NCI-H187 treated with DMSO at 0.1 percent for 48 hours (cell line): ENCODE measurements at regions not wholly inside any gene's neighbourhood (a gene's known extent, or its start where the extent isn't known, plus 50 kb on each side); places are given as distances from the start of the nearest gene placed in this dataset.
"Not testable (repeated sequence)": the region's sequence is repeated elsewhere in the genome, so short reads cannot be mapped to it uniquely, and the experiment has no call there.

Source experiments
- DNase-seq: peaks from one replicate; lab custom pipeline; 2025; lab: John Stamatoyannopoulos, UW

DNA sequence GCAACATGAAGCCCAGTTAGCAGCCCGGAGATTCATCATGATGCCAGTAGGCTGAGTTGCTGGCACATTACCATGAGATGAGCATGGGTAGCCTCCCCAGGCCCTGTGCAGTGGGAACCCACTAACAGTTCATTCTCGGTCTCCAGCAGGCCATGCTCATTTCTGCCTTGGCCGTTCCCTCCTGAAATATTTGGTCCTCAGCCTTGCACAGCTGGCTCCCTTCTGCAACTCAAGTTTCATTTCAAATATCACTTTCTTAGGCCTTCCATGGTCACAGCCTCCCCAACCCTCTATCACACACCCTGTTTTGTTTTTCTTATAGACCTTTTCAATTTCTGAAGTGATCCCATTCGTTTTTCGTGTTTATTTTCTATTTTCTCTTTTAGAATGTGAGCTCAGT, 125.4 kb upstream of the VLDLR start:
- no peak for DNase-seq

- no peak for DNase-seq
These were observed 124.7 kb upstream of the VLDLR start for GRCh38 chr9:2496934-2497333.

GRCh38 chr9:2497666-2498400, 123.8 kb upstream of the VLDLR start:
- DNase-seq, result no peak

DNA sequence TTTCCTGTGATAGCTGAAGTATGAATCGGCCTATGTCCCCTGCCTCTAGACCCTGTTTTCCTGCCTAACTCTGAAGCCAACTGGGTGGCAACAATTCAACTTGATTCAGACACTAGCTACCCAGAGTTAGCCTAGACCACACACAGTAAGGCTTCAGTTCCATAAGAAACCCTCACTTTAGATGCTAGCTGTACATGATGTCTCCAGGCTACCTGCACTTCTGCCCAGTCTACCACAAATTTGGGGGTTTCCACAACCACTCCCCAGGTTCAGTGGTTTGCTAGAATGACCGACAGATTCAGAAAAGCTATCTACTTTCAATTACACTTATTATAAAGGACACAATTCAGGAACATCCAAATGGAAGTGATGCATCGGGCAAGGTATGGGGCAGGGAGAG, 119.4 kb upstream of the VLDLR start:
- no peak for DNase-seq

DNA sequence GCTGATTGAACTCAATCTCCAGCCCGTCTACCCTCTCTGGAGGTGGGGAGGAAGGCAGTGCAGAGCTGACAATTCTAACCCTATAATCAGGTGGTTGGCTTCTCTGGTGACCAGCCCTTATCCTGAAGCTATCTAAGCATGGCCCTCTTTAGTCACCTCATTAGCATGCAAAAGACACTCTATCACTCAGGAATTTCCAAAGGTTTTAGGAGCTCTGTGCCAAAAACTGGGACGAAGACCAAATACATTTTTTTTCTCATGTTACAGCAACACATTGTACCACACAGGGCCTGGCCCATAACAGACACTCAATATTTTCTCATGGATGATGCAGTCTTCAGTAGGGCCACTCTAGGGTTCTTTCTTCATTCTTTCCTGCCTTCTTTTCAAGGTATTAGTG, 118.8 kb upstream of the VLDLR start:
- no peak for DNase-seq

DNA sequence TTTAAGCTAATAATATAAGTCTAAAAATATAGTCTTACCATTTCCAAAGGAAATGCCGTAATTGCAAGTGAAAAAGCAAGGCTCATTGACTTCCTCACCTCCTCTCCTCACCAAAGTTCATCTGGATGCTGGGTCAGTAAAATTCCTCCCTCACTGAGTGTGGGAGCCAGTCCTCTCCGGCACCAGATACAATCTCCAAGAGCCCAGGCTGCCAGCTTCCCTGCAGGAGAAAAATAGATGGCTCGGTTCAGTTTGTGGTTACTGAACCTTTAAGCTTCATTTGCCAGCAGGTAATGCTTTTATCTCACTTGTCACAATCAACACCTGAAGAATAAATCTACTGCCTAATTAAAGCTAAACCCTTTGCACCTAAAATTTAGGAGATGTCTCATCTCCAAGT, 115.3 kb upstream of the VLDLR start:
- no peak for DNase-seq

- DNase-seq, result no peak
These were observed 98.0 kb upstream of the VLDLR start for GRCh38 chr9:2523591-2523990.

- DNase-seq, result no peak
These were observed 97.0 kb upstream of the VLDLR start for GRCh38 chr9:2524601-2525000.

DNA sequence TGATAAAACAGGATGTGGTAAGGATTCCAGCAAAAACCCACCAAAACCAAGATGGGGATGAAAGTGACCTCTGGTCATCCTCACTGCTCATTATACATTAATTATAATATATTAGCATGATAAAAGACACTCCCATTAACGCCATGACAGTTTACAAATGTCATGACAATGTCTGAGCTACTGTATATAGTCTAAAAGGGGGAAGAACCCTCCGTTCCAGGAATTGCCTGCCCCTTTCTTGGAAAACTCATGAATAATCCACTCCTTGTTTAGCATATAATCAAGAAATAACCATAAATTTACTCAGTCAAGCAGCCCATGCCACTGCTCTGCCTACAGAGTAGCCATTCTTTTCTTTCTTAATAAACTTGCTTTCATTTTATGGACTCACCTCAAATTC, 96.4 kb upstream of the VLDLR start:
- no peak for DNase-seq

- no peak for DNase-seq
These were observed 95.3 kb upstream of the VLDLR start for GRCh38 chr9:2526071-2526828.

GRCh38 chr9:2531481-2531880, 90.1 kb upstream of the VLDLR start:
- no peak for DNase-seq

- DNase-seq, result no peak
These were observed 85.1 kb upstream of the VLDLR start for GRCh38 chr9:2536511-2536910.

- DNase-seq, result no peak
These were observed 75.6 kb upstream of the VLDLR start for GRCh38 chr9:2545881-2546490.

DNA sequence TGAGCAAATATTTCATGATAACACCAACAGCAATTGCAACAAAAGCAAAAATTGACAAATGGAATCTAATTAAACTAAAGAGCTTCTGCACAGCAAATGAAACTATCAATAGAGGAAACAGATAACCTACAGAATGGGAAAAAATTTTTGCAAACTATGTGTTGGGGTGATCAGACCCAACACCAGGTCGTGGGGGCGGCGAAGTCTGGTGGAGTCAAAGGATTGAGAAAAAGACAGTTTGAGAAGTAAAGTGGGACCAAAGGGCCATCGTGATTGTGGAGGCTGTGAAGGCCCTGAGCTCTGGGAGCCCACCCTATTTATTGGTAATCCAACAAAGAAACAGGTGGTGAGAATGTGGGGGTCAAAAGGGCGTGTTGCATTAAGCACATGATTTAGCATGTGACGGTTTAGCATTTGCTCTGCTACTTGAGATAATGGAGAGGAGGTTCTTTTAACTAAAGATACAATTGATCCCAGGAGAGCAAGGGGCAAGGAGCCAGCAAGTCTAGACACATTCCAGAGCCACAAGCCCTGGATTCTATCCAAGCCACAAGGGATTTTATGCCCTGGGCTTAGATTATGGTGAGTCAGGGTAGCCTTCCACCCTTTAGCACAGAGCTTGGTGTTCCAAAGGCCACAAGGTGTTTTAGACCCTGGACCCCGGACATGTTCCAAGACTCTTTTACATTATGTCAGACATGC, 65.5 kb upstream of the VLDLR start:
- DNase-seq, result not testable (repeated sequence)

DNA sequence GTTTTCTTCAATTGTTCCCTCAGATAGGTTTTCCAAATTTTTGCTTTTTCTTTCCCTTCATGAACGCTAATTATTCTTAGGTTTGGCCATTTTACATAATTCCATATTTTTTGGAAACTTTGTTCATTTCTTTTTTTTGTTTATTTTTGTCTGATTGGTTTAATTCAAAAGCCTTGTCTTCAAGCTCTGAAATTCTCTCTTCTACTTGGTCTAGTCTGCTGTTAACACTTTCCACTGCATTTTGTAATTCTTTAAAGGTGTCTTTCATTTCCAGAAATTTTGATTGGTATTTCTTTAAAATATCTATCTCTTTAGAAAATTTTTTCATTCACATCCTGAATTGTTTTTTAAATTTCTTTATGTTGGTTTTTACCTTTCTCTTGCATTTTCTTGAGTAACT, 63.9 kb upstream of the VLDLR start:
- no peak for DNase-seq

- no peak for DNase-seq
These were observed 62.1 kb upstream of the VLDLR start for GRCh38 chr9:2559192-2560152.

- DNase-seq, result no peak
These were observed 61.4 kb upstream of the VLDLR start for GRCh38 chr9:2560180-2560579.

DNA sequence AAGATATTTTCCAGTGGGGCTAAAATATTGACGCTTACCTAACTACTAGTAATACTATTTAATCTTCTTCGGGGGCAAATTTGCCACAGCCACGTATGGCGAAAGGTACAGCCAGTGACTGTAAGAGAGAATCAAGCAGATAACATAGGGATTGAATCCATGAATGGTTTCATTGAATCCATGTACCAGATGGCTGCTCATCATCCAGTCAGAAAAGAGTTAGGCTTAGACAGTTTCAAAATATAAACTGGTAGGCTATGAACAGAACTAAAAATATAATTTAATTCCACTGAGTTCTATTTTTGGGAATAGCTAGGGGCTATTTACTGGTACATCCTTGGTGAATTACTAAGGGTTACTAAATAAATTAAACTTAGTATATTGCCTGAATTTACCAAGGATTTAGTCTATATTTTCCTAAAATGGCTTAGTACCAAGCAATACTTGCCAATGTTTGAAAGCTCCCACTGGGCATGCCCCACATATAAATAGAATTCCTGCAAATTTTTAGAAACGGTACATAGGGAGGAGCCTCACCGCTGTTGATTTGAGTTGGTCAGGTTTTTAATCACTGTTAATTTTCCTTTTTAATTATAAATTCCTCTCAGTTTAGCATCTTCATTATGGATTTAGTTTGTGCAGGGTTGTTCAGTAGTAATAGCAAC, 55.8 kb upstream of the VLDLR start:
- no peak for DNase-seq

DNA sequence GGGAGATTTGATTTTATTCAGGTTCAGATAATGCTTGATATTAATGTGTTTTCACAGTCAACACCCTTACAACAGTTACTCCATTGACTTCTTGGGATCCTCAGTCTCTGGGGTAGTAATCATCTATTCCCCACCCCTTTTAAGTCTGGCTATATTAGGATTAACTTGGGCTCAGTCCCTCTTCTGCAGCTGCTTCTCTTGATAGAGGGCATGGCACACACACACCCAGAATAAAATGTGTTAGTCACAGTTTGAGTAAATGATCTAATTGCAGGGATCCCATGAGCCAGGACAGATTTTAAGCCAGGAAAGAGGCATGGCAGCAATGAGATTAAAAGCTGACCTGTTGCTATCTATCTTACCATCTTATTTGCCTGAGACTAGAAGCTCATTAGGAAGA, 53.7 kb upstream of the VLDLR start:
- no peak for DNase-seq

GRCh38 chr9:2568689-2569088, 52.9 kb upstream of the VLDLR start:
- DNase-seq, result no peak
